DMS114 treated with DMSO at 0.1 percent for 48 hours (cell line): ENCODE measurements at regions not wholly inside any gene's neighbourhood (a gene's known extent, or its start where the extent isn't known, plus 50 kb on each side); places are given as distances from the start of the nearest gene placed in this dataset.

Experiments
- DNase-seq: peaks from one replicate; lab custom pipeline; 2025; ENCODE audit not compliant: unreplicated experiment; lab: John Stamatoyannopoulos, UW

DNA sequence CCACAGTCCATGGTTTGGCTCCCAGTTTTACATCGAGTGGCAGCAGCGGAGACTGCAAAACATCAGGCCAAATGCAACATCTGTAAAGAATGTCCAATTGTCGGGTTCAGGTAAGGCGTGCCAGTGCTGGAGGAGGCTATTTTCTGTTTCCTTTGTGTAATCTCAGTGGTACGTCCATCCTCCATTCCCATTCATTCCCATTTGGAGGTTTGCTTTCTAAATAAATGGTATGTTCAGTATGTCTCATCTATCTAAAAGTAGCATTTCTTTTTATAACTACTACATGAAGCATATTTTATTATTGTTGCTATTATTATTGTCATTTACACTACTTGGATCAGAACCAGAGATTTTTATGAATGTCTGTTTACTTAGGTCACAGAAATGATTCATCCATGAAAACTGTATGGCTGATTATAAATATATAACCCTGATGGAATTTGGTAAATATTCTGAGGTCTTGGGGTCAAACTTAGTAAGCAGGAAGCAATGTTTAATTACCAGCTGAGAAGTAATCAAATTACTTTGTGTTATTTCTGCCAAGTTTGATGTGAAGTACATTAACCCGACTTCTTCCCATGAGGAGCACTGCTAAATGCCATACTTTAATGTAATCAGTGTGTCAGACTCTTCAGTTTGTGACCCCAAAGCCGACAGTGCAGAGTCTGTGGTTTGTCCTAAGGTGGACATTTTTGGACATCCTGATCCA, 512.9 kb downstream of the UTRN start:
- DNase-seq = no peak

DNA sequence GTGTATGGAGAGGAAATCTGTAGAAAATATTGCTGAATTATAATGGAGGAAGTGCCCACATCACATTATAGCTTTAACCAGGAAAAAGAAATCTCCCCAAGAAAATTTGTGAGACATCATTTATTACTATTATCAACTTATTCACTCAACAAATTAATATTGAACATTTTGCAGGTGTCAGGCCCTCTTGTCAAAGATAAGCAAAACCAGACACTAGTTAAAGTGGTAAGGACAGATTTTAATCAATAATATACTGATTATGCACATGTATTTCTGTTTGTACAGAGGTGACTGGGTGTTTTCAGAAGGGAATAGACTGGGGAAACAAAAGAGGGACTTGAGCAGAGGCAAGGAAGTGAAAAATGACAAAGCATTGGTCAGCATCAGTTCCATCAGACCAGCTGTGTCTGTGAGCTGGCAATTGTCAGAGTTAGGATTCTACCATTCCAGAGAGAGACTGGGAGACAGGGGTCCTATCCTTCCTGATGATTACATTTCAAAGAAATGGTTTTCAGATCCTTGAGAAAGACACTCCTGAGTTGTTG, 519.2 kb downstream of the UTRN start:
- no peak for DNase-seq

DNA sequence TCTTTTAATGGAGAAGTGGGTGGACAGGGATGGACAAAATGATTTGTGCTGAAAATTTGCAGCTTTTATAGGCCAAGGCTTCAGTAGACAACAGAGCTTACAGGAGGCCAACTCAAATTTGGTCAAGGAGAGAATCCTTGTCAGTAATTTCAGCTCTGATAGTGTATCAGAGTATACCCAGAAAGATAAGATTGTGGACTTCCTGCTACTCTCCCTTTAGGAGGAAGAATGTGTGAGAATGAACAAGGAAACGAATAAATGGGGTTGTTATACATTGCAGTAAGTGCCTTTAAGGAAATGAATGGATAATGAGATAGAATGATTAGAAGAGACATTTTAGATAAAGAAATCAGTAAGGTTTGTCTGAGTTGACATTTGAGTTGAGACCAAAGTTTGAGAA, 519.9 kb downstream of the UTRN start:
- DNase-seq = no peak

DNA sequence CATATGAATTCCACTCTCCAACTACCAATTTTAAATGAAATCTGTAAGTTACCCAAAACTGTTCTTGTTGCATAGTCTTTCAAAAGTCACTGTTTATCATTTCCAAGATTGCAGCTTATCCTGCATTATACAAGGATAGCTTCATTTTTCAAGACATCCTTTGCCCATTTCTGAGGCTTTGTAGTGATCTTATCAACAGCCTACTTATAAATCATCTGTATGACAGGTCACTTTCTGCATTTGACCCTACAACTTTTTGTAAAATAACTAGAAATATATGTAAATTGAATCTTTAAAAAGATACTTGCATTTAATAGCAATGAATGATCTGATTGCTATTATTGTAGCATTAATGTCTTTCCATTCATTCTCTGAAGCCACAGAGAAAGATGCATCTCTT, 521.1 kb downstream of the UTRN start:
- no peak for DNase-seq

DNA sequence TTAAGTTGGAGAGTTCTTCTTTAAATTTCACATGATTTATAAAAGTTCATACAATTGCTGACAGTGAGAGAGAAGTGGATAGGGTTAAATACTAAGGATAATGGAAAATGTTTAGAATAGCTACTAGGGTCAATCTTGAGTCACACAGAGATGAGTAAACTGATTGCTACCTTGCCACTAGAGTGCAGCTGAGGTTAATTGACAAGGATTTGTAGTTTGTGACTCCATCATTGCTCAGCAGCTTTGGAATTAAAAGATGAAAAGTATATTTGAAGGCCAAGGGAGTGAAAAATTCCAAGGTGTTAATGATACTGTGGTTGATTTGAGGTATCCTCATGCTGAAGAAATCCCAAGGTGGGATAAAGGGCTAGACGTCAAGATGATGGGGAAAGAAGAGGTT, 524.0 kb downstream of the UTRN start:
- no peak for DNase-seq

DNA sequence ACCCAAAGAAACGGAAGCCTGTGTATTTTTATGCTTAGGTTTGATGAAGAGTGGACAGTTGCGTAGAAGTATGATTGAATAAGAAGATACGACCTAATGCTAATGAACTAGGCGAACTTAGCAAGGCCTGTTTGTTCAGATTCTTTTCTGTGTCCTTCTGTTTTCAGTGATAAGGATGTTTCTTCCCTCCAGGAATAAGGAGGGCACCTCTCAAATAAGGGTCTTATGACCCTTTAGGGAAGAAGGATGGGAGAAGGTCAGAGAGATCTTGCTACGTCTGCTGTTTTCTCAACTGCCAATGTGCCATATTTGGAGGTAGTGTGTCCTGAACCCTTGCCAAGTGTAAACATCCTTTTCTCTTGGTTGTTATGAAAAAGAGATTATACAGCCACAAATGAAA, 524.8 kb downstream of the UTRN start:
- DNase-seq = no peak

DNA sequence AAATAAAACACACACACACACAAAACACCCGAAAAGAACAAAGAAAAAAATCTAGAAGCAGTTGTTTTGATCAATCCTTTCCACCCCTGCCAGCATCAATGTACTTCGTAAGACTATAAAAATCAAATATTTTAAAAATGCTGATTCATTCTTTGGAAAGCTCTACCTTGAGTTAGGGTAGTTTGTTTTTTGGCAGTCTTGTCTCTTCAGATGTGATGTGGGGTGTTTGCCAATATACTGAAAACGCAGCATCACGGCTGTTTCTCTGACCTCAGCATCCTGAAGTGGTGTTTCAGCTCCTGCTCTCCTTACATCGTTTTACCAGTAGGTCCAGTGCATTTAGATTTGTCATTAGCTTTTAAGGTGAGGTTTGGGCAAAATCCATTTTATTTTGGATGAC, 526.0 kb downstream of the UTRN start:
- no peak for DNase-seq

DNA sequence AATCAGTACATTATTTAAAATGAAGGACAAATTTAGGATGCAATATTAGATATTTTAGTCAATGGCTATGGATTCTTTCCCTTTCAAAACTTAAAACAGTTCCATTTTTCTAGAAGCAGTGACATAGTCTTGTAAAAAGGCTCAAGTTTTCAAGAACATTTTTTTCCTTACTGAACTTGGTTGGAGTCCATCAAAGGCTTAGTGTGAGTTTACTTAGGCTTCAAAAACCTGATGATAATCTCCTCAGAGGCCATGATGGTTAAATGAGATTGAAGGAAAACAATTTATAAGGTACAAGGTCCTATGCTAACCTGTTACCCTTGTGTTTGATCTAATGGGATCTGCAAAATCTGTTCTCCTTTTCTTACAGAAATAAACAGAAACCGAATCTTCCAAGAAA, 531.8 kb downstream of the UTRN start:
- DNase-seq = no peak

DNA sequence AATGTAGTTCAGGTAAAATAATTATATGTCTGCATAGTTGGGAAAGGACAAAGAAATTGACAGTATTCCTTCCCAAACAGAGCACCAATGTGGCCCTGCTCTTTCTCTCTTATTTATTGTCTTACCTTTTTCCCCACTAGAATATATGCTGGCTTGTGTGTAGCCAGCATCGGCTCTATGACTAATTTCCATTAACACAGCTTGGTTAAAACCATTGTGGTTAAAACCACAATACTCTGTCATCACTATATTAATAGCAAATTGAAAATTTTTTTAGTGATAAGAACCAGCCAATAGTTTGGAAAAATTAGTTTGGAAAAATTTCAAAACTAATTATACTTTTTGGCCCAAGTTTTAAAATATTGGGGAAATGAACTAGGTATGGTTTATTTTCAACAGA, 535.1 kb downstream of the UTRN start:
- DNase-seq = no peak

DNA sequence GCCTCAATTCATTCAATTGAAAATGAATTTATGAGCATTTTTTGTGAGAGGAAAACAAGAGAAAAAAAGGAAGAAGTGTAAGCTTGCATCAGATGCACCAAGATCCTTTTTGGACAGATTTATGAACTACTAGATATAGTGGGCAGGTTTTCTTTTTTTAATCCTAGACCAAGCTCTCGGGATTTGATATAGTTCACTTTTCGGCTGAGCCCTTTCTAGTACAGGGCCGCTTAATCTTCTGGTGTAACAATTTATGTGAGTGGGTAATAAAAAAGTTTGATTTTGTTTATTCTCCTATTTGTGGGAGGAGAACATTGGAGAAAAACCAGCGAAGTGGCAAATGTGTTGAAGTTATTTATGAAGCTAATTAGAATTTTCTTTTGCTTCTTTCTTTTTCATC, 538.0 kb downstream of the UTRN start:
- no peak for DNase-seq

DNA sequence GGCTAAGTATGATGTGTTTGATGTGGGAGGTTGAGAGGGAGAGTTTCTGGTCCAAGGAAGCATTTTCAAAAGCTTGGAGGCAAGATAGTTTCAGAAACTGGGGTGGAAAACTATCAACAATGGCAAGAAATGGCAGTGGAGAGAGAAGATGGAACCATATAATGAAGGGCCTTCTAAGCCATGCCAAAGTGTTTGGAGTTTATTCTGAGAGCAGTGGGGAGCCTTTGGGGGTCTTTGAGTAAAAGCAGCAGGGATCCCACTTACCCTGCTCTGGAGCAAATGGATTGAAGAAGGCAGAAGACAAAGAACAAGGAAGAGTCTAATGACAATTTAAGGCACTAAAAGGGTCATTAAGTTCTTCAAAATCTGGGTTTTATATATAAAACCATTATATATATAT, 538.9 kb downstream of the UTRN start:
- DNase-seq = no peak

DNA sequence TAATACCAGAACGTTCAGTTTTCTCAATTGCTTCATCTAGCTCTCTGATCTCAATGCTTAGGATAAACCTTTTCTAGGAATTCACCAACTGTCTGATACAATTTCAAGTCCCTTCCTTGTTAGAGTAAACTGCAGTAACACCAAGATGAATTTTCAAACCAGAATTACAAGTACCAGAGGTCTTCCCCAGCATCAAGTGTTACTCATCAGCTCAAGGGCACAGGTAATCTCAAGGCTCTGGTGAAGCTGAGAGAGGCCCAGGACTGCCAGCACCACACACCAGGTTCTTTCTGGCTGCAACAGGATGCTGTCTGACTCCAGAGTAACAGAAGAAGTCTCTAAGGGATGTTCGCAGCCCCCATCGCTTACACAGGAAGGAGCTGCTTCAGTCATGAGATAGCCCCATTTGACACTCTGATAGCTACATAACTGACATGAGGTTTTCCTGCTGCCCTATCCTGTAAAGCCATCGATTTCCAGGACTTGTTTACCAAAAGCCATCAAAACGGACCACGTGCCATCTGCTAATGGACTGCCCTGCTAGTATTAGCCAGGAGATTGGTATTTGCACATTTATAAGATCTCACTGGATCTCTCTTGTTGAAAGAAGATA, 549.4 kb downstream of the UTRN start:
- DNase-seq = no peak

DNA sequence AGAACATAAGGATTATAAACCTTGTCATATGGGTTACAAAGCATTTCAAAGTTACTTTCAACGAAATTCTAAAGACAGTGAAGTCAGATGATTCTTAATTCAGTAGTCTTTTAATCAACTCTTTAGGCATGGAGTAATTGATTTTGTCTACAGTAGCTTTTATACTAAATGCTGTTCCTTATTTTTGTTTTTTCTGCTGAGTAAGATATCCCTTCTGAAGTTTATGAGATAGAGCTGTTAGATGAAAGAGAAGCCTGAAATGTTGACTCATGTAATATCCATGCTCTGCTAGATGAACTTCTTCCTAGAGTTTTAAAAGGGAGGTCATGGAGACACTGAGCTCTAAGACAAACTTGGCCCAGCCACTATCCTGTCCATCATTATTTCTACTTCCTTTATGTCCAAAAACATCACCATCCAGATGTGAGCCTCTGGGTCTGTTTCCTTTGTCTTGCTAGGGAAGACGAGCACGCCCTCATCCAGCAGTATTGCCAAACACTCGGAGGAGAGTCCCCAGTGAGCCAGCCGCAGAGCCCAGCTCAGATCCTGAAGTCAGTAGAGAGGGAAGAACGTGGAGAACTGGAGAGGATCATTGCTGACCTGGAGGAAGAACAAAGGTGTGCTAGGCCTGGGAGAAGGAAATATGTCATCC, 550.3 kb downstream of the UTRN start:
- no peak for DNase-seq

DNA sequence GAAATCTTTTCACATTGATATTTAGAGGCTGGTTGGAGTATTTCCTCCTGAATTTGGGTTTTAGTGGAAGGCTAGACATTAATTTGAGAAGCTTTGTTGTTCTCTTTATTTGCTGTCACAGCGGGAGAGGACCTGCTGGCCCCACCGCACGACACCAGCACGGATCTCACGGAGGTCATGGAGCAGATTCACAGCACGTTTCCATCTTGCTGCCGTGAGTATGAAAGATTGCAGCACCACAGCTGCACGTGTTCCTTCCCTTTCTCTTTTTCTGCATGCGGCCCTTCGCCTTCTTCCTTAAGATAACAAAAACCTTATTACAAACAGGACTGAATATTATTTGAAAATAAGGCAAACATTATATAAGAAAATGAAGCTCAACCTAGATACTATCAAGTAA, 555.5 kb downstream of the UTRN start:
- DNase-seq = no peak

DNA sequence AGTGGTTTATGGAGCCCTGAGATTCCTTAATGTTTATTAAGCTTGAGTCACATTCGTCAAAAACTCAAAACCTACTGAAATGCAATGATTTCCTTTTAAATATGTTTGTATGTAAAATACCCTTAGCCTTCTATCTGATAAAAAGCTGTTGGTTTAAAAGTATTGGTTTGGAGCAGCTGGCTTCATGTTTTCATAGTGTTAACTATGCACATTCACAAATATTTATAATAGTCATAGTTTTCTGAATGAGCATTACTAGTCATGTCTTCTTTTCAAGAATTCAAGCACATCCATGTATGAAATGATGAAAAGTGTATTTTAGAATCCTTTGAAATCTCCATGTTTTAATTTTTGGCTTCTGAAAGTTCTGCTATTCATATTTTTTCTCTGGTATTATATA, 558.6 kb downstream of the UTRN start:
- no peak for DNase-seq

DNA sequence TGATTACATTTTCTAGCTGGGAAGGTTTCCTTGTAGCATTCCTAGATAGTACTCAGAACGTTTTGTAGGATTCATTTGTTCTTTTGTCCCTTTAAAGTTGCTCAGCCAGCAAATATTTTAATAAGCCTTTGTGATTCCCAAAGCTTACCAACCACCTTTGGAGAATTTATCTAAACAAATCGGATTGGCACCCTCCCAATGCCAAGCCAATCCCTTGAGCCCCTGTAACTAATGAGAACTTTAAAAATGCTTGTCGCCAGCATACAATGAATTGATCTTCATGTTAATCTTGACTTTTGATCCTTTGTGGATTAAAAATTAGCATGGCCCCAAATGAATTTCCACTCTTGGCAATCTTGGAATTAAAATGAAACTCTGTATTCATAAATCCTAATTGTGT, 559.5 kb downstream of the UTRN start:
- no peak for DNase-seq

DNA sequence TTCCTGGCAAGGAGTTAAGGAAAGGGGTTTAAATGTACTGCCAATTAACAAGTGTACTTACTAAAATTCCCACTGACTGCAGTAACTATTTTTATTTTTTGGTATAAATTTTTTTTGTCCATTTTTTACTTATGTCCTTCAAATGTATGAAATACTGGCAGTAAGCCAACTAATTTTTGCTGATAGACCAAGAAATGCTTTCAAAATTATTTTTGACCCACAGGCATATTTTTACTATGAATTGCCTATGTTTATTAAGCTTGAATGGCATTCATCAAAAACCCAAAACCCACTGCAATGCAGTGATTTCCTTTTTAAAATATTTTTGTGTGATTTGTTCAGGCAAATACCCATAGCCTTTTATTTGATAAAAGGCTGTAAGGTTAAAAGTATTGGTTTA, 560.1 kb downstream of the UTRN start:
- no peak for DNase-seq

DNA sequence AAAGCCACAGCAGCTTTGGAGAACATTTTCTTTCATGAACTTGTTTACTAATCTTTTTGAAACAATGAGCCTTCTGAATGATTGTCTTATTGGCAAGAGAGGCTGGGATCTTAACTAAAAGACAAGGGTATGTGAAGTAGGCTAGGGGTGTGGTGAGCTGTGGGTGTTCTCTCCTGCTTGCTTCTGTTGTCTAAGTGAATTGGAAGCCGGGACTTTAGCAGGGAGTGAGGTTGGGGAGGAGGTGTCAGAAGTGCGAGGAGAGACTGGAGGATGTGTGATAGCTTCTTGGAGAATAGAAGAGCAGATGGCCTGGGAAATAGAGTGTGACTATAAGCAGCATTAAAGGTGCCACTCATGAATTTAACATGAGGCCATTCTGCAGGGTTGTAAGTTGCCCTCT, 562.8 kb downstream of the UTRN start:
- DNase-seq = no peak

DNA sequence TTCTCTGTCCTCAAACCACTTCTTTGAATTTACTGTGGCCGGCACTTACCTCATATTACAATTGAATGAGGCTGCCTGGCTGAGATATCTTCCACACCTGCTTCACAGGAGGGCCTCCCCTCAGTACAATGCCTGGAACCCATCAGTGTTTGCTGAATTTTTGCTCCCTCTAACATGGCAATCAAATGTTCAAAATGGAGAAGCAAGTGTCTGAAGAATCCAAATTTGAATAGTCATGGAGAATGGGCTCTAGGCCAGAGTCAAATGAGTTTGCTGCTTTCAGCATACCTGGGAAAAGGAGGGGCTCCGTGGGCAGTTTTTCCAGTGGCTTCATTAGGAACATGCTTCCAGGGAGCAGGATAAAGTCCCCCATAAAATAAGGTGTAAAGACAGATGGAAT, 564.8 kb downstream of the UTRN start:
- DNase-seq = no peak

DNA sequence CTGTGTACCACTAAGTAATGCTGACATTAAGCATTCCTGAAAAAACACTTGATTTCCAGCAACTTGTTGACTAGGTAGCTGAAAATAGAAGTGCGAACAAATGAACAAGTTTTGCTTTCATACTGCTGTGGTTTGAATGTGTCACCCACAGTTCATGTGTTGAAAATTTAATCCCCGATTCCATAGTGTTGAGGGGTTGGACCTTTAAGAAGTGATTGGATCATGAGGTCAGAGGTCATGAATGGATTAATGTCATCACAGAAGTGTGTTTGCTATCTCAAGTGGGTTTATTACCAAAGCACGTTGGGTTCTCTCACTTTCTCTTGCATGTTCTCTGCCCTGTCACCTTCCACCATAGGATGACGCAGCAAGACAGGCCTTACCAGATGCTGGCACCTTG, 568.5 kb downstream of the UTRN start:
- DNase-seq = no peak

DNA sequence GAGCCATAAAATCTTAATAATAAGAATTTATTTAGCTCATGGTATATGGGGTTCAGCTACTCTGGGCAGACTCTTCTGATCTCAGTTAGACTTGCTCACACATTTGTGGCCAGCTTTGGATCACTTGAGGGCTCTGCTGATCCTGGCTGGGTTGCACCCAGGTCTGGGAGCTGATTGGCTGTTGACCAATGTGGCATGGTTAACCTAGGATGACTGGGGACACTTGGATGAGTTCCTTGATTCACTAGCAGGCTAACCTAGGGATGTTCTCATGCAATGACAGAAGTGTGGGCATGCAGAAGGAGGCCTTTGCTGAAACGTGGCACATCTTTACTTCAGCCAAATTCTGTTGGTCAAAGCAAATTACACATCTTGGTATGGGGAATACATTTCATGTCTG, 569.5 kb downstream of the UTRN start:
- DNase-seq = no peak

DNA sequence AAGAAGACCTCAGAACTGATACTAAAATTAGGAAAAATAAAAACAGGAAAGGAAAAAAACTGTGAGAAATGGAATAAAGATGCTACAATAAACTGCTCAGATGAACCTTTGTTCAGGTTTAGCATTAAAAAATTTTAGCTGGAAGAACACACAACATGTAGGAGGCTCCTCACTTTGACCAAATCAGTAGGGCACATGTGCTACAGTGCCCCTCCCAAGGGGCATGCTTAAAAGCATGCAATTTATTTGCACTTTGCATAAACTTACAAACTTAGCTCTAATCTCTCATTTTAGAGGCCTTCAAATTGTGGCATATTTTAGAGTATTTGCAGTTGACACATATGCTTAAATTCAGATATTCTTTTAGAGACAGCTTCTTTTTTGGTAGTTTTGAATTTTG, 570.2 kb downstream of the UTRN start:
- DNase-seq = no peak
